ENCODE measurements at regions not wholly inside any gene's neighbourhood (a gene's known extent, or its start where the extent isn't known, plus 50 kb on each side); places are given as distances from the start of the nearest gene placed in this dataset.

DNA sequence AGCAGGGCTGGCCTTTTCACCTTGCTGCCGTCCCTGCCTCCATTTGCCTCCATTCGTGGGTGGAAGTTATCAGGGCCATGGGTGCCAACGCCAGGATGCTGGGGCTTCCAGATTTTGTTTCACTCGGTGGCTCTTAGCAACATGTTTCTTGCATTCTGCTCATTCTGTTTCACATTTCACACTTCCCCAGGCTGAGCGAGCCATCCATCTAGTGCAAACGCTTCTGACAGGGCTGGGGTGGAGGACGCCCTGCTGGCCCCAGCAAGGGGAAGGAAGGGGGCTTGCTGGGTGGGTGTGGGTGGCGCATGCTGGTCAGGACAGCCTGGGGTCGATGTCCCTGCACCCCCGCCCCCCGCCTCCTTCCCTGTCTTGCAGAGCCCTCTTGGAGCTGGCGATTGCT is 165.2 kb downstream of the URI1 start:
- Histone ChIP-seq H3K9ac (no peak overlapping the region), H3F3A (replicated peaks; ENCODE audit: insufficient read depth) (no peaks in the 10 kb centered on the region), H3K4me2 (no peak overlapping the region), H3K9me2 (no peaks in the 10 kb centered on the region), H3K36me3 (replicated peaks in 1 of 2; ENCODE audit: control insufficient read depth in 1 of 2, insufficient read depth in 2 of 2, low read length in 1 of 2) (no peaks in the 10 kb centered on the region), H2AFZ (ENCODE audit: low read depth) (no peak overlapping the region), H3K9me3 (no peaks in the 10 kb centered on the region), H3K79me2 (ENCODE audit: insufficient read depth) (no peaks in the 10 kb centered on the region), H3K27me3 (ENCODE audit: insufficient read depth) (no peaks in the 10 kb centered on the region), H3K4me1 (ENCODE audit: control insufficient read depth in 1 of 2, insufficient read depth in 2 of 2, low read depth in 1 of 2, low read length in 1 of 2) (peaks cover 0 to 16% of the 10 kb centered on the region in 2 experiments; a peak in 2 of 4 replicates), H4K20me1 (ENCODE audit: insufficient read depth) (no peaks in the 10 kb centered on the region), H3K27ac (ENCODE audit: low read depth in 2 of 2, low read length in 1 of 2) (no peak overlapping the region), H3K4me3 (ENCODE audit: low read depth in 2 of 2, low read length in 1 of 2) (no peak overlapping the region)
- POLR2A ChIA-PET, result no interaction called here
- no peak for TF ChIP-seq RFX5 (IDR thresholded peaks at IDR 0.05; ENCODE audit: low read length)
- TF ChIP-seq FOXM1 (IDR thresholded peaks at IDR 0.05; ENCODE audit: low read depth), result no peak
- no peak for TF ChIP-seq RXRA (IDR thresholded peaks at IDR 0.05; ENCODE audit: borderline replicate concordance, low read depth)
- TF ChIP-seq NFIC (IDR thresholded peaks at IDR 0.05; ENCODE audit: borderline replicate concordance), result no peak
- no peak for TF ChIP-seq MXI1 (IDR thresholded peaks at IDR 0.05; ENCODE audit: low read depth, low read length)
- no peak for TF ChIP-seq RAD21 (IDR thresholded peaks at IDR 0.05; ENCODE audit: low read length)
- TF ChIP-seq FOSL2 (IDR thresholded peaks at IDR 0.05; ENCODE audit: borderline replicate concordance, low read depth), result no peak
- no peak for TF ChIP-seq TAF1 (IDR thresholded peaks at IDR 0.05; ENCODE audit: borderline replicate concordance, low read depth, low read length)
- TF ChIP-seq PBX3 (IDR thresholded peaks at IDR 0.05), result no peak
- TF ChIP-seq FOXJ3 (CRISPR knock-in tag; IDR thresholded peaks at IDR 0.05), result no peak
- TF ChIP-seq EP300 (IDR thresholded peaks at IDR 0.05; ENCODE audit: borderline replicate concordance in 1 of 2, low read depth in 1 of 2, low read length in 1 of 2), result no peak
- TF ChIP-seq USF2 (IDR thresholded peaks at IDR 0.05; ENCODE audit: borderline replicate concordance, low read depth, low read length), result no peak
- TF ChIP-seq REST (IDR thresholded peaks at IDR 0.05; ENCODE audit: low read depth, low read length), result no peak
- TF ChIP-seq CHD2 (IDR thresholded peaks at IDR 0.05; ENCODE audit: low read length, partially characterized antibody), result no peak
- CTCF ChIA-PET, result interaction anchor here (1.2 to 1.5 kb wide), 2 partner anchors 21 to 62 kb away, joined by 3 read pairs; no protein-coding TSS in a partner anchor
- no peak for DNase-seq
- 47% methylated on average over 11 of the region's 12 CpGs for WGBS (ENCODE audit: low lambda C conversion rate)

Data from SK-N-SH (cell line).